Retinal pigment epithelial cell (primary cell): ENCODE measurements at regions not wholly inside any gene's neighbourhood (a gene's known extent, or its start where the extent isn't known, plus 50 kb on each side); places are given as distances from the start of the nearest gene placed in this dataset.
A peak's percentile ranks its signal among the peaks of the same experiment; 100 is the strongest.

ENCODE experiments used
- DNase-seq: peaks from one replicate; pipeline ENCODE4 v3.0.0-alpha.2; 2010; ENCODE audit warnings: low read depth
- H3K4me3 ChIP-seq: 2 replicates; pipeline ENCODE4 v1.5.1; 2011; ENCODE audit warnings: mild to moderate bottlenecking, low read length, control low read depth, moderate library complexity
- TF ChIP-seq, protein P1 (sequence below): conservative IDR thresholded peaks from 2 replicates; pipeline ENCODE4 v1.5.1; 2011; ENCODE audit warnings: low read depth, low read length, control low read depth, inconsistent platforms

DNA sequence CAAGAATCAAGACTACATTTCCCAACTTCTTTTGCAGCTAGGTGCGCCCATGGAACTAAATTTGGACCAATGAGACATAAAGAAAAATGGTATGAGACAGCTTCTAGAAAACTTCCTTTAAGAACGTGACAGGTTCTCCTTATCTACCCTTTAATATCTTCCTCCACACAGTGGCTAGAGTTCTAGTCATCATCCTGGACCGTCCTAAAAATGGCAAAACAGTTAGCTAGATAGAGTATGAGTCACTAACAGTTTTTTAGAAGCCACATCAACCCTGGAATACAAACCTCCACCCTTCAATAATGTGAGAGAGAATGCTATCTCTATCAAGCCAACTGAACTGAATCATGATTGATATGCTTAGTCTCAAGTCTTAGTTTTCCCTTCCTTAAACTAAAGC lies 267.9 kb upstream of the SLC7A11 start:
- TF ChIP-seq, protein P1, sequence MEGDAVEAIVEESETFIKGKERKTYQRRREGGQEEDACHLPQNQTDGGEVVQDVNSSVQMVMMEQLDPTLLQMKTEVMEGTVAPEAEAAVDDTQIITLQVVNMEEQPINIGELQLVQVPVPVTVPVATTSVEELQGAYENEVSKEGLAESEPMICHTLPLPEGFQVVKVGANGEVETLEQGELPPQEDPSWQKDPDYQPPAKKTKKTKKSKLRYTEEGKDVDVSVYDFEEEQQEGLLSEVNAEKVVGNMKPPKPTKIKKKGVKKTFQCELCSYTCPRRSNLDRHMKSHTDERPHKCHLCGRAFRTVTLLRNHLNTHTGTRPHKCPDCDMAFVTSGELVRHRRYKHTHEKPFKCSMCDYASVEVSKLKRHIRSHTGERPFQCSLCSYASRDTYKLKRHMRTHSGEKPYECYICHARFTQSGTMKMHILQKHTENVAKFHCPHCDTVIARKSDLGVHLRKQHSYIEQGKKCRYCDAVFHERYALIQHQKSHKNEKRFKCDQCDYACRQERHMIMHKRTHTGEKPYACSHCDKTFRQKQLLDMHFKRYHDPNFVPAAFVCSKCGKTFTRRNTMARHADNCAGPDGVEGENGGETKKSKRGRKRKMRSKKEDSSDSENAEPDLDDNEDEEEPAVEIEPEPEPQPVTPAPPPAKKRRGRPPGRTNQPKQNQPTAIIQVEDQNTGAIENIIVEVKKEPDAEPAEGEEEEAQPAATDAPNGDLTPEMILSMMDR, result no peak
- no peak for DNase-seq
- H3K4me3 ChIP-seq, result no peak overlapping the region

GRCh38 chr4:138509346-138509745 lies 267.2 kb upstream of the SLC7A11 start:
- no peak for DNase-seq
- no peak overlapping the region for H3K4me3 ChIP-seq
- TF ChIP-seq, protein P1, result no peak

DNA sequence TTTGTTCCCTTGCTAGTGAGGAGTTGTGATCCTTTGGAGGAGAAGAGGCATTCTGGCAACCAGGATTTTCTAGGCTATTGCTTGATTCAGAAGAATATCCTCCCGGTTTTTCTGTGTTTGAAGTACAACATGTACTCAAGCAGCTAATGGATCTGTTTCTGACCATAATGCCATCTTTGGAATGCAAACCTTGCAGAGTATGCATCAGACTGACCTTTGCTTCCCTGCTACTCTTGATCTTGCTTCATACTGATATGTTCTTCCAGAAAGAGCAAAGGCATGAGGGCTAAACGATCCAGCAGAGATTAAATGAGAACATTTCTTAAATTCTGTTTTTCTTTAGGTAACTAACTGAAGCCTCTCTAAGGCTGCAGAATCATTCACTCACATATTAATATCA lies 265.4 kb upstream of the SLC7A11 start:
- no peak overlapping the region for H3K4me3 ChIP-seq
- TF ChIP-seq, protein P1, result no peak
- no peak for DNase-seq

DNA sequence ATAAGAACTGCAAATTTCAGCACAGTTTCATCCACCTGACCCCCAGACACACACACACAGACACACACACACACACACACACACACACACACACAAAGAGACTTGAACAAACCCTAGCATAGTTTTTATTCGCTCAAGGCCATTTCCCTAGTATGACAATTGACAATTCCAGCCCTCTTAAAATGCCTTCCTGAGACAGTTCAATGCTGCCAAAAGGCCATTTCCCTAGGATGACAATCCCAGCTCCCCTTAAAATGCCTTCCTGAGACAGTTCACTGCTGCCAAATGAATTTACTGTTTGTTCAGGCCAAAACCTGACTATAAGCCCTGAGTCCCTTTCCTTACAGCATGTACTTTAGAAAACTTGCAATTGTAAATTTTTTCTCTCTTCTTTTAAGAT lies 259.5 kb upstream of the SLC7A11 start:
- H3K4me3 ChIP-seq, result no peak overlapping the region
- TF ChIP-seq, protein P1, result no peak
- DNase-seq, result no peak

GRCh38 chr4:138500869-138501268 lies 258.7 kb upstream of the SLC7A11 start:
- no peak for DNase-seq
- TF ChIP-seq, protein P1, result no peak
- H3K4me3 ChIP-seq, result no peak overlapping the region

DNA sequence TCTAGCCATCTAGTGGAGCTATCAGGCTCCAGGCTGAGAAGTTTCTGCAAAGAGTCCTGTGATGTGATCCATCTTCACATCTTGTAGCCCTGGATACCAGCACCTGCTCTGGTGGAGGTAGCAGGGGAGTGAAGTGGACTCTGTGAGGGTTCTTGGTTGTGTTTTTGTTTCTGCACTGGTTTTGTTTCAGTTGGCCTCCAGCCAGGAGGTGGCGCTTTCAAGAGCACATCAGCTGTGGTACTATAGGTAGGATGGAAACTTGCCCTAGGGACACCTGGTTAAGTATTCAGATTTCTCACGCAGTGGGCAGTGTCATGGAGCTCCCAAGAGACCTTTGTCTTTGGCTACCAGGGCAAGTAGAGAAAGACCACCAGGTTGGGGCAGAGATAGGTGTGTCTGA lies 257.5 kb upstream of the SLC7A11 start:
- DNase-seq, result no peak
- TF ChIP-seq, protein P1, result no peak

DNA sequence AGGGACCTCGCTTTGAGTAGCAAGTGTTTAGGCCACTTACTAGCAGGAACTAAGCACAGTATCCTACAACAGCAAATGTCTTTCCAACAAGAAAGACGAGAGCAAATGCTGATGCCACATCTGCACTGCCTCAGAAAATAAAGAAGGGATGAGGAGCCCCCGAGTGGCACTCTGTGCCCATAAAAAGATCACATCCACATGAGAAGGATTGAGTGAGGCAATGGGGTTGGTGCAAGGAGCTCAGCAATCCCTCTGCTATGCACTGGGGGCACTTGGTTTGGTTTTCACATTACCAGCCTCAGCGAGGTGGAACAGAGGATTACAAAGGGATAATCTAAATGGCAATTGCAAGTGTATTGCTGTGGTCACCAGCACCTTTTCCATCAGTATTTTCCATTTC lies 252.8 kb upstream of the SLC7A11 start:
- DNase-seq, result no peak
- TF ChIP-seq, protein P1, result peak; percentile 21
- no peak overlapping the region for H3K4me3 ChIP-seq

More for the DNA sequence above, 257.5 kb upstream of the SLC7A11 start:
- H3K4me3 ChIP-seq, result no peak overlapping the region
